Esophagus muscularis mucosa (tissue), 4 donors: ENCODE measurements at regions not wholly inside any gene's neighbourhood (a gene's known extent, or its start where the extent isn't known, plus 50 kb on each side); places are given as distances from the start of the nearest gene placed in this dataset.

Experiments used
- EP300 ChIP-seq: sonication (generic); formaldehyde crosslinking; IDR thresholded peaks from one replicate; pipeline ENCODE4 v1.6.1; 2017; ENCODE audit warnings: antibody characterized with exemption
- POLR2A ChIP-seq: fragments of 450-650 bp; IDR thresholded peaks from one replicate; pipeline ENCODE4 v1.6.1; 2017; ENCODE audit warnings: antibody characterized with exemption, moderate library complexity, mild to moderate bottlenecking, low read depth
- POLR2AphosphoS5 ChIP-seq, 2 donors: sonication (generic); formaldehyde crosslinking; IDR thresholded peaks; one replicate each; pipeline ENCODE4 v1.6.1; 2017; ENCODE audit warnings: antibody characterized with exemption in 2 of 2
- TF ChIP-seq, protein P1 (sequence below), 3 experiments: fragments of 200-600 bp in 2 of 3; fragments of 450-650 bp in 1 of 3; sonication (generic) in 2 of 3; IDR thresholded peaks; one replicate each; pipeline ENCODE4 v1.5.1; 2017 to 2019; ENCODE audit warnings: antibody characterized with exemption in 3 of 3, mild to moderate bottlenecking in 2 of 3, moderate library complexity in 1 of 3

GRCh38 chr1:78722947-78723346 is 73.3 kb downstream of the IFI44 start:
- TF ChIP-seq, protein P1, sequence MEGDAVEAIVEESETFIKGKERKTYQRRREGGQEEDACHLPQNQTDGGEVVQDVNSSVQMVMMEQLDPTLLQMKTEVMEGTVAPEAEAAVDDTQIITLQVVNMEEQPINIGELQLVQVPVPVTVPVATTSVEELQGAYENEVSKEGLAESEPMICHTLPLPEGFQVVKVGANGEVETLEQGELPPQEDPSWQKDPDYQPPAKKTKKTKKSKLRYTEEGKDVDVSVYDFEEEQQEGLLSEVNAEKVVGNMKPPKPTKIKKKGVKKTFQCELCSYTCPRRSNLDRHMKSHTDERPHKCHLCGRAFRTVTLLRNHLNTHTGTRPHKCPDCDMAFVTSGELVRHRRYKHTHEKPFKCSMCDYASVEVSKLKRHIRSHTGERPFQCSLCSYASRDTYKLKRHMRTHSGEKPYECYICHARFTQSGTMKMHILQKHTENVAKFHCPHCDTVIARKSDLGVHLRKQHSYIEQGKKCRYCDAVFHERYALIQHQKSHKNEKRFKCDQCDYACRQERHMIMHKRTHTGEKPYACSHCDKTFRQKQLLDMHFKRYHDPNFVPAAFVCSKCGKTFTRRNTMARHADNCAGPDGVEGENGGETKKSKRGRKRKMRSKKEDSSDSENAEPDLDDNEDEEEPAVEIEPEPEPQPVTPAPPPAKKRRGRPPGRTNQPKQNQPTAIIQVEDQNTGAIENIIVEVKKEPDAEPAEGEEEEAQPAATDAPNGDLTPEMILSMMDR (IDR thresholded peaks at IDR 0.05): no peak
- TF ChIP-seq EP300 (no peak), POLR2A (no peak), POLR2AphosphoS5 (IDR thresholded peaks at IDR 0.05) (no peak)
